CD4-positive, alpha-beta T cell treated with Interleukin-21 for 1 hour (primary cell): ENCODE measurements at regions not wholly inside any gene's neighbourhood (a gene's known extent, or its start where the extent isn't known, plus 50 kb on each side); places are given as distances from the start of the nearest gene placed in this dataset.
"Not testable (repeated sequence)": the region's sequence is repeated elsewhere in the genome, so short reads cannot be mapped to it uniquely, and the experiment has no call there.

ENCODE experiments used
- DNase-seq: peaks from one replicate; pipeline ENCODE4 v3.0.0-alpha.2; 2020

DNA sequence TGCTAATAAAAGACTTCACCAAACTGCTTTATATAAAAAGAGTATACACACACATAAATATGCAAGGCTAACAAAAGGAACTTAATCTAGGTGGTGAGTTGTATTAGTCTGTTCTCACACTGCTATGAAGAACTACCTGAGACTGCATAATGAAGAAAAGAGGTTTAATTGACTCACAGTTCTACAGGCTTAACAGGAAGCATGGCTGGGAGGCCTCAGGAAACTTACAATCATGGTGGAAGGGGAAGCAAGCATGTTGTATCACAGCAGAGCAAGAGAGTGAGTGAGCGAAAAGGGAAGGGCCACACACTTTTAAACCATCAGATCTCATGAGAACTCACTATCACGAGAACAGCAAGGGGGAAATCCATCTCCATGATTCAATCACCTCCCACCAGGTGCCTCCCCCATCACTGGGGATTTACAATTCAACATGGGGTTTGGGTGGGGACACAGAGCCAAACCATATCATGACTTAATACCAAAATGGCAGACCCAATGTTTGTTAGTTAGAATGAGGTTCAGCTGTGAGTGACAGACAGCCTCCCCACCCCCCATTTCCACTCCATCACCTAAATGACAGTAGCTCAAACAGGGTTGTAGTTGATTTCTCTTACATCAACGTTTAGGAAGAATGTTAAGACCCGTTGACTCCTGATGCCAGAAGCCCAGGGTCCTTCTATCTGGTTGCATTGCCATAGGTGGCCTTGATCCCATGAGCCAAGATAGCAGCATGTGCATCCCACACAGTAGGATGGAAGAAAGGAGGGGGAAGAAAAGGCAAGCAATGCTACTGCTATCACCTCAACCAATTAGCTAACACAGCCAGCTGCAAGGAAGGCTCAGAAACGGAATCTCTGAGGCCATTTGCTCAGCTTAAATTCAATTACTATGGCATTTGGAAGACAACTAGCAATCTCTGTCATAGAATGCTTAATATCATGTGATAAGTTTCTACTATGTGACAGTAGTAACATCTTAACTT is 77.0 kb downstream of the CCDC71L start:
- DNase-seq, result no peak

DNA sequence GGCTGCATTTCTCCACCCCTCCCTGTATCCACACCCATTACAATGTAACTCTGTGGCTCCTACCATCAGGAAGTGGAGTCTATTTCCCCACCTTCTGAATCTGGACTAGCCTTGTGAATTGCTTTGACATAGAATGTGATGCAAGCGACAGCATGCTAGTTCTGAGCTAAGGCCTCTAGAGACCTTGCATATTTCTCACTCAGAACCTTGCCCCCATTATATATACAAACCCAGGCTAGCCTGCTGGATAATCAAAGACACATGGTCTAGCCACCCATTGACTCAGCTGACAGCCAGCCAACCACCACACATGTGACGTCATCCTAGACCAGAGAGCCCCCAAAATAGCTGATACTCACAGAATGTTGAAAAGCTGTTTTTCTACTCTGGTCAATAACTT is 77.9 kb downstream of the CCDC71L start:
- DNase-seq, result no peak

DNA sequence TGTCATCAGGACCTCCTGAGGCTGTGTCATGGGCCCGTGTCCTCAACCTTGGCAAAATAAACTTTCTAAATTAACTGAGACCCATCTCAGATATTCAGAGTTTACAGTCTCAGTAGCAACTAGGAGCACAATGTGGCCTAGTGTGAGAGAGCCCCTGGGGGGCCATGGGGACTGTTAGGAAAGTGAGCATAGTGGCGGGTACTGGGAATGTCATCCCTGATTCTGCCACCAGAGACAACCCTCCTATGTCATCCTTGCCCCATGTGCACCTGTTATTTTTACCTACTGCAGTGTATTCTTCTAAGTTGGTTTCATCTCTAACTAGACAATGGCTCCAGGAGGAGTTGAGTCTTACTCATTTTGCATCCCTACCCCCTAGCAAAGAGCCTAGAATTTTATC is 78.6 kb downstream of the CCDC71L start:
- no peak for DNase-seq

DNA sequence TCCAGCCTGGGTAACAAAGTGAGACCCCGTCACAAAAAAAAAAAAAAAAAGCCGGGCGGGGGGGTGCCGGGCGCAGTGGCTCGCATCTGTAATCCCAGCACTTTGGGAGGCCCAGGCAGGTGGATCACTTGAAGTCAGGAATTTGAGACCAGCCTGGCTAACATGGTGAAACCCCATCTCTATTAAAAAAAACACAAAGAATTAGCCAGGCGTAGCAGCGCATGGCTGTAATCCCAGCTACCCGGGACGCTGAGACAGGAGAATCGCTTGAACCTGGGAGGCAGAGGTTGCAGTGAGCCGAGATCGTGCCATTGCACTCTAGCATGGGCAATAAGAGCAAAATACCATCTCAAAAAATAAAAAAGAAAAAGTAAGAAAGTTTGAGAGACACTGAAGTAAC is 81.9 kb downstream of the CCDC71L start:
- DNase-seq, result not testable (repeated sequence)

DNA sequence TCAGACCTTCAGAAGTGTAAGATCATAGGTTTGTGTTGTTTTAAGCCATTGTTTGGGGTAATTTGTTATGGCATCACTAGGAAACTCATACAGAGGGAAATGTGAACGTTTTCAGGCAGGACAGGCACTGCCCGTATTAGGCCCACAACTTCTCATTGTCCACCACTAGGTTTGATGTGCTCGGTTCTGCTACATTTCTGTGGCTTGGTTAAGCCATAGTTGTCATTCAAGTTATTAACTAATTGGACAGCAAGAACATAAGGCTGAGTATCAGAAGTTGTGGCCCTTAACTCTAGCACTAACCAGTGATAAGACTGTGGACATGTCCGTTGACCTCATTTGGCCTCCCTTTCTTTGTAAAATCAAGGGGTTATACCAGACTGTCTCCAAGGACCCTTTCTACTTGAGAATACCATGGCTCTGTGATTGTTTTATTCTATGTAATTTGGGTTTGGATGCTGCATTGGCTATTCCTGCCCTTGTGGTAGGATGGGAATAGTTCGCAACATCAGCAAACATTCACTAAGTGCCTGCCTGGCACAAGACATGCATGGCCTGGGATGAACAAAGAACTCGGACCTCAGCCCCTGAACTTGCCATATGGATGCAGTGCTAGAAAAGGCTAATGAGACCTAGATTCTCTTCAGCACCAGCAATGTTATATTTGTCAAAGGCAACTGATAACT is 85.7 kb downstream of the CCDC71L start:
- DNase-seq, result no peak

DNA sequence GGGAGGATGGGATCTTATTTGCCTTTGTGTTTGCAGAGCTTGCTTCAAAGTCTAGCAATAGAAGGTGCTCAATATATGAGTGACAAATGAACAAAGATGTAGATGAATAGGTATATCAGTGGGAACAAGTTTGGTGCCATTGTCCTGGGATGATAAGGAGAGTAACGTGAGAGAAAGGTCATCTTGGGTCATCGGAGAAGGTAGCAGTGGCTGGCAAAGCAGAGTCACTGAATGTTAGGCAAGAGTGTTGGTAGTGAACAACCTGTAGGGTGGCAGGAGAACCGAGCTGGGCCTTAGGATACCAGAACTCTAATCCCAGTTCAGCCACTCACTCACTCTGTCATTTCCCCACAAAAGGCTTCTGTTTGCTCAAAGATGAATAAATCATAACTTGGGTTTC is 87.2 kb downstream of the CCDC71L start:
- DNase-seq, result no peak

DNA sequence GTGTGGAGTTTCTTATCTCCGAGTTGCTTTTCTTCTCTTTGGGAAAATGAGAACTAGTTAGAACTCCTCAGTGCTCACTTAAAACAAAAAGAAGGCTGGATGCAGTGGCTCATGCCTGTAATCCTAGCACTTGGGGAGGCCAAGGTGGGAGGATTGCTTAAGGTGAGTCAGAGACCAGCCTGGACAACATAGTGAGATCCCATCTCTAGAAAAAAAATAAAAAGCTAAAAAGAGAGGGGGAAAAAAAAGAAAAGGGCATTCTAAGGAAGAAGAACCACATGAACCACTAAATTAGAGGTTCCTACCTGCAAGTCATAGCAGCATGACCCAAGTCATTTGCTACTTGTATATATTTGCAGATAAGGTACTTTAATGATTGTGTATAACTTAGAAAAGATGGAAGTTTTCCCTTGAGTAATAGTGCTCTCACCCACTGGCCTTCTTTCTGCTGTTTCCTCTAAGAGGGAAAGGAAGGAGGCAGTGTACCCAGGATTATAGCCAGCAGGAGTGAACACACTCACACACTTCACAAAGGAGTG is 87.8 kb downstream of the CCDC71L start:
- no peak for DNase-seq

DNA sequence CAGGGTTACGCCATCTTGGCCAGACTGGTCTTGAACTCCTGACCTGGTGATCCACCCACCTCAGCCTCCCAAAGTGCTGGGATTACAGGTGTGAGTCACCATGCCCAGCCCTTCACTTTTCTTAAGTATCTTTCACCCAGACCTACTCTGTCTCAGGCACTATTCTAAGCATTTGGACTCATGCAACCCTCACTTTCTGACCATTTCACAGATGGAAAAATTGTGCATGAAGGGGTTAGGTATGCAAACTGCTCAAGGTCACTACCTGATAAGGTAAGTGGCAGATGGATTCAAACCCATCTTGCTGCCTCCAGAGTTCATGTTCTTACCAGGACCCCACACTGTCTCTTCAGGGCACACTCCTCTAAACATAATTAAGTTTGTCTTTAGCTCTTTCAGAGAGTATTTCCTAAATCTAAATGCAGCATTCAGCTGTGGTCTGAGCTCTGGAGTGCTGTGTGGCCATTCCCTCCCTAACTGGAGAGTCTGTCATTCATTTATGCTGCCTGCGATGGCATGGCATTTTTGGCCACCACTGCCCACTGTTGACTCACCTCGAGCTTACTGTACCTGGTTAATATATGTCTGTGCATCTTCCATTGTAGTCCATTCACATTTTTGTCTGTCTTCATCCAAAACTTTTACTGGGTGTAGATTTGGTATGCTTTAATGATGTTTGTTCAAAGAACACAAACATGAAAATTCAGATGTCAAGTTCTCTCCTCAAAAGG is 88.4 kb downstream of the CCDC71L start:
- DNase-seq, result no peak

DNA sequence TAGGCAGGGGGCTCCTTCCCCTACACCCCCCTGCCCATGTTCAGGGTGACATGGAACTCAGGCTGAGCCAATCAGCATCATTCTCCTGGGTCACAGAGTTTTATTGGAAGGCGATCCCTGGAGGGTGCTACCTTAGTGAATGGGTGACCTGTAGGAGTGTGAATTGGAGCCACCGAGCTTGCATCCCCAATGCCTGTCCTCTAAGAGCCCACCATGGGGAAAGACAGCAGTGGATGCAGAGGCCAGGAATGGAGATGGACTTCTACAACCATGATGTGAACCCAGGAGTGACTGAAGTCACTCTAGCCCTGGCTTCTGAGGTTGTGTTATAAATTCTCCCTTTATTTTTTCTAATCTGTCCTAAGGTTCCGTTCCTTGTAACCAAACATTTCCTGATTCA is 89.4 kb downstream of the CCDC71L start:
- DNase-seq, result no peak

DNA sequence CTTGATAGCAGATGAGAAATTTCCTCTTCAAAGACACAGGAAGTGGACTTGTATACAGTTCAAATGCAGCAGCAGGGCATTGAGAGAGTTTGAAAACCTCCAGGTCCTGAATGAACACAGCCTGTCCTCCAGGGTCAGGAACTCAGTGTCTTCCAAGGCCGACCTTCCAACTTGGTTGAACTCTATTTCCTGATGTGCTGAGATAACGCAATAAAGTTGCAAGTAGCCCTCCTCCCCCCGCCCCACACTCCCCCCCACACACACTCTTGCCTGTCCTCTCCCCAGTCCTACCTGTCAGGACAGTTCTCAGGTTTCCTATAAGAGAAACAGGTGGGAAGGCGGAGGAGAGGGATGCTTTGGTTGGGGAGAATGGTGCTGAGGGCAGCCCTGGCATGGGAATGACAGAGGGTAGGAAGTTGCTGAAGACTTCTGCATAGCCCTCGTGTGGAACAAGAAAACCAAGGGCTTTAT is 90.0 kb downstream of the CCDC71L start:
- no peak for DNase-seq

DNA sequence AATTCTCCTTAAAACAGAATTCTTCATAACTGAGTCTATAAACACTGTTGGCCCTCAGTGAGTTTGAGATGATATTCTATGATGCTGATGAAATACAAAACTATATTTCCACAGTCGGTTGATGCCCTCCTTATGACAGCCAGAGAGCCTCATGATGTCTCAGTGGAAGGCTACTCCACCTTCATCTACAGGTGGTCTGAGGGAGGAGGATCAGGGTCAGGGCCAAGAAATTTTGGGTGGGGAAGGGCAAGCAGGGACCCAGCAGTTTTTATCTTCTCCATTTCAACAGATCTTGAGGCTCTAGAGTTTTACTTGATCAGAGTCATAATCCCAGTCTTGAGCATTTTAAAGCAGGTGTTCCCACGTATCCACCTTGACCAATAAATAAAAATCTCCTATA is 90.8 kb downstream of the CCDC71L start:
- no peak for DNase-seq

DNA sequence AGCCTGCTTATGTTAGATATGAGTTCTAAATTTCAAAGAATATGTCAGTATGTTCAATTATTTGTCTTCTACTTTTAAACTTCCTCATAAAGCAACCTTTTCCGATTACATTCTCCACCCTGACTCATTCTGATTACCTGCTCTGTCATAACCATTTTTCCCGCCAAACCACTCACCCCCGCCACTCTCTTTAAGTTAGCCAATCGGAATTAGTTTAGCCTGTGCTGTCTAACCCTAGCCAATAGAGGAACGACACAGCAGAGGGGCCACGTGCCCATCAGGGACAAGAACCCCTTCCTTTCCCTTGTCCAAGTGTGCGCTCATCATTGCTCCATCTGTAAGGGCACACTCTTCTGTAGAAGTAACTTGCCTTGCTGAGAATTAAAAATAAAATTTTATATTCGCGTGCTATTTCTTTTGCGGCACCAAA is 91.4 kb downstream of the CCDC71L start:
- no peak for DNase-seq

DNA sequence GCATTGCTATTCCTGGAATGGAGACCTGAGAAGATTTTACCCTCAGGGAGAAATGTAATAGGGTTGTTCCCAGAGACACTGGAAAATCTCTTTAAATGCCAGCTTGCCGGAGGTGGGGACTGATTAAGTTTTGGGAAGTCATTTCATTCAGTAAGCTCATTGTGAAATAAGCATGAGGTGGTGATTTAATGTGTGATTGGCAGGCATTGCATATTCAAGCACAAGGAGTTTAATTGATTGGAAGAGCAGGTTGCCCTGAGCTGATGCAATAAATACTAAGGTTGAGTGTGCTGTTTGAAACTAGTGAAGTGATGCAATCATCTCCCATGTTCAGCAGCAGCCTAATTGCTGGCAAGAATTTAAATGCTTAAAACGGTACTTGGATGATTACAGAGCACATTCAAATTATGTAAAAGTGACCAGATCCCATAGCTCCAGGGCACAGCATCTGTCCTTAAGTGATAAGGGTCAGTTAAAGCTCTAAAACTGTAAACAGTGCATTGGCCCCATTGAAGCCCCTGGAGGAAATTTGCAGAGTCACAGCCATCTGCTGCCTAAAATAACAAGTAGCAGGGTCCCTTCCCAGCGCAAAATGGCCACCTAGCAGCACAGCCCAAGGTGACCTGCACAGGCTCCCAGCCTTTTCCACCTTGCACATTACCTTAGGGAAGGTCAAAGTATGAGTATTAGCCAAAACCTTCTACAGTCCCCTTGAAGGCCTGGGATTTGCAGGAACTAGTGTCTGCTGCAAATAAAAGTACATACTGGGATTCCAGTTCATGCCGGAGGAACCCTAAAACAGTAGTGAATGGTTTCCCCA is 92.1 kb downstream of the CCDC71L start:
- DNase-seq, result no peak

DNA sequence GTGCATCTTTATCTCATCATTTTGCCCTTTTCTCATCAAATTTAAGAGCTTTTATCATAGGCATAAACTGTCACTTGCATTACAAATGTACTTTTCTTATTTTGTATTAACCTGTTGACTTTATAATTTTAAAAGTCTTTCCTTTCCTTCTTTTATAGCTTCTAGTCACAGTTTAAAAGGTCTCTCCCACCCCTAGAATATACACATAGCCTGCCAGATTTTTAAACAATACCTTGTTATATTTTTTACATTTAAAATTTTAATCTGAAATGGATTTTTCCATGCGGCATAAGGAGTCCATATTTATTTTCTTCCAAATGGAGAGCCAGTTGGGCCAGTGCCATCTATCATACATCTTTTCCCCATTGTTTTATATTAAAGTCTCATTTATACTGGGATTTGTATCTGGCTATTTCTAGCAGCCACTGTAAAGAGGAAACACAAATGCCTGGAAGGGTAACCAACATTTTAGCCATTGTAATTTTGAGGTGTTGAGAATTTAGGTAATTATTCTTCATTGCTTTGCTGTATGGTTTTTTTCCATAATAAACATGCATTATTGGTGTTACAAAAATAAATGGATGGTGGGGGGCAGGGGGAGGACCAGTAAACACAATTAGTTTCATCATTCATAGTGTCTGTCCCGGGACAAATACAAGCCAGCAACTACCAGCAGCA is 92.8 kb downstream of the CCDC71L start:
- DNase-seq, result no peak

DNA sequence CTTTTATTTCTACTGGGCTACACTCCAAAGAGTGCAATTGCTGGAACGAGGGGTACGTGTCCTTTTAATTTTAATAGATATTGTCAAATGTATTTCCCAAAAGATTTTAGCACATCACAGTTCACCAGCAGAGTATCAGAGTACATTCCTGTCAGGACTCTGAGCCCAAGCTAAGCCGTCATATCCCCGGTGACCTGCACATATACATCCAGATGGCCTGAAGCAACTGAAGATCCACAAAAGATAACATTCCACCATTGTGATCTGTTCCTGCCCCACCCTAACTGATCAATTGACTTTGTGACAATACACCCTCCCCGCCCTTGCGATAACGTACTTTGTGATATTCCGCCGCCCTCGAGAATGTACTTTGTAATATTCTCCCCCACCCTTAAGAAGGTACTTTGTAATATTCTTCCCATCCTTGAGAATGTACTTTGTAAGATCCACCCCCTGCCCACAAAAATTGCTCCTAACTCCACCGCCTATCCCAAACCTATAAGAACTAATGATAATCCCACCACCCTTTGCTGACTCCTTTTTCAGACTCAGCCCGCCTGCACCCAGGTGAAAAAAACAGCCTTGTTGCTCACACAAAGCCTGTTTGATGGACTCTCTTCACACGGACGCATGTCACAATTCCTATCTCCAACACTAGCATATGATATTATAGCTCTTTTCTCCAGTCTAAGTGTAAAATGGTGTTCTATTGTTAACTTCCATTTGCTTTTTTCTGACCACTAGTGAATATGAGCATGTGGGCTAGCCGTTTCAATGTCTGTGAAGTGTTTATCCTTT is 93.6 kb downstream of the CCDC71L start:
- not testable (repeated sequence) for DNase-seq

DNA sequence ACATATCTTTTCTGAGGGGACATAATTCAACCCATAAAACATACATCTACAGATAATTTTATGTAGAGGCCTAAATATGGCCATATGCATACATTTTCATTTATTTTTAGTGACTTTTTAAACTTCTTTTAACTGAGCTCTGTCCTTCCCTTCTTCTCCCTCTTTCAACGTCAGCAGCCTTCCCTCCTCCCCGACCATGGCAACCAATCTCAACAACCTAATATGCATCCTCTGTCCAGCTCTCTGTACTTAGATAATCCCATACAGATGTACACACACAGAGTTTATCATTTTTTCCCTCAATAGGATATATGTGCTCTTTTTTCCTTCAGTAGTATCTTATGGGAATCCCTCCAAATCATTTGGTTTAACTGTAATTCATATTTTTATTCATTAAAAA is 94.3 kb downstream of the CCDC71L start:
- DNase-seq, result no peak

DNA sequence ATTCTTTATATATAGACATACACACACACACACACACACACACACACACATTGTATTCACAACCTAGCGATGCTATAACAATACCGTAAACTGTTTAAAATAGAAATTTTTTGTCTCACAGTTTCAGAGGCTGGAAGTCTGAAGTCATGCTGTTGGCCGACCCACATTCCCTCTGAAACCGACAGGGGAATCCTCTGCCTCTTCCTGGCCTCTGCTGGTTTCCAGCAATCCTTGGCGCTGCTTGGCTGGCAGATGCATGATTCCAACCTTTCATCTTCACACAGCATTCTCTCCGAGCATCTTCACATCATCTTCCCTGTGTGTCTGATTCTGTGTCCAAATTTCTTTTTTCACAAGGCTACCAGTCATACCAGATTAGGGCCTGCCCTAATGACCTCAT is 94.8 kb downstream of the CCDC71L start:
- DNase-seq, result no peak

DNA sequence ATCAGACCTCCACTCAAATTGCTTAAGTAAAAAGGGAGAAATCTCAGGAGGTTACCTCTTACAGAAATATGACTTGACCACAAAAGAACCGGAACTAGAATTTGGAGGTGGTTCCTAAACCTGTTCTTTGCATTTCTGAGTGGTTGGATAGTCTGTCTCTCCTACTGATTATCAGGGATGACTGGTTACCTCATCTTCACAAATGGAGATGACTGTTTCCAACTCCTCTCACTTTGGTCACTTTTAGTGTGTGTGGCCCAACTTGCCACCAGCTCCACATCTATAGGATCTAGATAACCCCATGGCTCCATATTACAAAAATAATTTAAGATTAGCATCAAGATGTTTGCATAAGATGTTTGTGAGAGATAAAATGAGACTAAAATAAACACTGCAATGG is 95.5 kb downstream of the CCDC71L start:
- DNase-seq, result no peak

DNA sequence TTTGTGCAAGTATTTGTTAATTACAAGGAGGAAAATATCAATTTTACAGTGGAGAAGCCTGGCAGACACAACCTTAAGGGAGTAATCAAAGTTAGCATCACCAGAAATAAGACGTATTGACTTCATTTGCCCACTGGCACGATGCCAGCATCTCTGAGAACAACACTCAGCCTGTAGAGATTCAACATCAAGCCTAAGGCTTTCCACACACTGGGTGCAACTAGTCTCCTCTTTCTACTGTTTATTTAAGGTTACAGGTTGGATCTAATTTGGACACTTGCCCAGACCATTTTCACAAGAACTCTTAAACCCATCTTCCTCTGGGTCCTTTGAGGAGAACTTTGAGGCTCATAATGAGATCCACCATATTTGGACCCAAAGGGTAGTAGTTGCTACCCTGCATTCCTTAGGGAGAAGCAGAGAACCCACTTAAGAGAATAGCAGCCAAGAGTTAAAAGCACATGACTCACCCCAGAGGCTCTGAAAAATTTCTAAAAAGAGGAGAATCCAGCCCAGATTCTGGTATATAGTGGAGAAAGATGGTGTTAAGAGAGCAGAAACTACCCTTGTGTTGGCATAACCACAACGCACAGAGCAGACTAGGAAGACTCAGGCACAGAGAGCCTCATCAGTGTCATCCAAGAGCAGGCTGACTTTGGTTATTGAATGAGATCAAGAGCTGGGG is 97.3 kb downstream of the CCDC71L start:
- no peak for DNase-seq
